ENCODE measurements at regions not wholly inside any gene's neighbourhood (a gene's known extent, or its start where the extent isn't known, plus 50 kb on each side); places are given as distances from the start of the nearest gene placed in this dataset.

GRCh38 chr1:4046836-4047461 is 146.9 kb upstream of the C1orf174 start:
- DNase-seq = no peak

GRCh38 chr1:4047666-4048065 is 147.6 kb upstream of the C1orf174 start:
- DNase-seq = no peak

DNA sequence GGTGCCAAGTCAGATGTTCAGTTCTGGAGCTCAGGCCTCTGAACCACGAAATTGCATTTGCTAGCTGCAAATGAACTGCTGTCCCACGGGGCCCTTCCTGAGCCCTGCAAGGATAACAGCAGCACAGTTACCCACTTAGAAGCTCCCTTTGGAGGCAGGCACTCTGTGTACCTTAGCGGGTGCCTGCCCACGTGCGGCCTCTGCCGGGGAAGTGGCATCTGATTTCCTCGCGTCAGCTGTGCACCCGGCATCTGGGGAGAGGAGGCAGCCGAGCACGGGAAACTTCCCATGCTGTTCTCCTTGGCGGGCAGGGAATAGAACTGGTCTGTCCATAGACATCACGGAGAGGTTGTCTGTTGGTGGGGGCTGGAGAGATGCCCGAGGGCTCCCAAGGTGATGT is 148.0 kb upstream of the C1orf174 start:
- no peak for DNase-seq

DNA sequence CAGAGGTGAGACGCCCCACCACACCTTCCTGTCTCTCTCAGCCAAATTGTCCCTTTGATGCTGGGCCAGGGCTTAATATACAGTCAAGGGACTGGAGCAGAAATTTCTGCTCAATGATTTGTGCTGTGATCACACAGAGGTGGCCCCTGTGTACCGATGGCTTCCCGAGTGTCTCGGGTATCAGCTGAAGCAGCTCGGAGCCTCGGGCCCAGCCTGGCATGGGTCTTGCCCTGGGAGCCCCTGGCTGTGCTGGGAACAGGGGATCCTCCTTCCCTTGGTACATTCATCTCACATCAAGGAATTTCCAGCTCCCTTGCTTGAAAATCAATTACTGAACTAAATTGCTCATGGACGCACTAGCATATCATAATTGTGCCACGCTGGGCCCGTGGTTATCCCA is 148.8 kb upstream of the C1orf174 start:
- DNase-seq = no peak

- no peak for DNase-seq
Observed at GRCh38 chr1:4050998-4051397, 150.9 kb upstream of the C1orf174 start.

DNA sequence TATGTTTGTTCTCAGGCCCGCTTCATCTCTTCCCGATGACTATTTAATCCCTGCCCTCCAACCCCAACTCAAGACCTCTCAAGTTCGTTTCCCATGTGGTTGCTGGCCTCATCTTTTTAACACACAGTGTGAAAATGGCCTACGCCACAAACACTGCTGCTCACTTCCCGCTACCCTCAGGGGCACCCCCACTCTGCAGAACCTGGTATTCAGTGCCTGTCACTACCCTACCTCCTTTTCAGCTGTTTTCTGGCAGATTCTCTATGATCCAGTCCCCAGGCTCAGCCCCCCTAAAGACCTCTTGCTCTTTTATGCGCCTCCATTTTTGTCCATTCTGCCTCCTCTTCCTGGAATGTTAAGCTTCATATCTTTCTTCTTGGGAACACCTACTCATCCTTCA is 152.6 kb upstream of the C1orf174 start:
- no peak for DNase-seq

- DNase-seq = no peak
Observed at GRCh38 chr1:4053160-4053748, 153.2 kb upstream of the C1orf174 start.

DNA sequence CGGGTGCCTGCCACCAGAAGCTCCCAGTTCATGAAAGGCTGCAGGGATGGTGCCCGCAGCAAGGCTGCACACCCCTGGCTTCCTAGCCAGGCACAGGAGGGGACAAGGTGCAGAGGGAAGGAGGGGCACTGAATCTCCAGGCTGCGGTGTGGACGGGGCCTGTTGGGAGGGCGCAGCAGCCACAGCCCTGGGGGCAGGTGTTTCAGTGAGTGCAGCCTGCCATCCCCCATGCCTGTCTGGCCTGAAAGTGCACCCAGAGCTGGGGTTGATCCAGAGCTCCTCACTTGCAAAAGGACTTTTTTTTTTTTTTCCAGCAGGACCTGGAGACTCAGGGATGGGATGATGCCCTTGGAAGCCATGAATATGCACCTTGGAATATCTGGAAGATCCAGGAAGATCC is 153.7 kb upstream of the C1orf174 start:
- DNase-seq = no peak

DNA sequence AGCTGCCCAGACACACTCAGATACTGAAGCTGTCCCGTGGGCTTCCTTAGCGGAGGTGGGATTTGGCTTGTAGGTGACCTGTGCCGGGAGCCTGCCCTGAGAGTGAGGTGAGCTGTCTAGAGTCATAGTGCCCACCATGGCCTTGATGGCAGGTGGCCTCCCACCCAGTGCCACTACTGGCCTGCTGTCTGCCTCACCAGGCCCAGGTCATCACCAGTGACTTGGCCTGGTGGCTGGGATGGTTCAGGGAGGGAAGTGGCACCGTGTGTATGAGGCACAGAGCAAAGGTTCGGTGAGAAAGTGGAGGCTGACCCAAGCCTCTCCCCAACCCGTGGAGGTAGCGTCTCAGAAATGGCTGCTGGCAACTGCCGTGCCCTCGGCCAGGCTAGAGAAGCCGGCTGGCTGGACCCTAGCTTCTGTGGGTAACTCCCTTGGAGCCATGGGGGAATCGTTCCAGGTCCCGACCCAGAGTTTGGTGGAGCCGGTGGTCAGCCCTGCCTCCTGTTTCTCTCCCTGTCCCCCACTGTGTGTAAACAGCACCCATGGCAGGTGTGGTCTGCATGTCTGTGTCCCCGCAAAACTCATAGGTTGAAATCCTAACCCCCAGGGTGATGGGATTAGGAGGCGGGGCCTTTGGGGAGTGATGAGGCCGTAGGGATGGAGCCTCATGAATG is 155.4 kb upstream of the C1orf174 start:
- no peak for DNase-seq

DNA sequence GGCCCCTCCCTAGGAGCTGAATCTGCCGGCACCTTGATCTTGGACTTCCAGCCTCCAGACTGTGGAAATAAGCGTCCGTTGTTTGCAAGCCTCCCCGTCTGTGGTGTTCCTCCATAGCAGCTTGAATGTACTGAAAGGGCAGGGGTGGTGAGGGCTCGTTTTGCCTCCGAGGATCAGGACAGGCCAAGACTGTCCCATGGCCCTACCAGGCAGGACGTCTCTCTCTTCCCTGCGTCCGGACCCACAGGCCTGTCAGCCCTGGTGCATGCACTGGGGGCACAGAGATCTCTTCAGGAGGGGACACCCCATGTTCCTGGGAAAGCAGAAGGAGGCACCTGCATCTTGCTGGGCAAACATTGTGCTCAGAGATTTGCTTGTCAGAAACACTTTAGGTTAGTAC is 156.3 kb upstream of the C1orf174 start:
- no peak for DNase-seq

DNA sequence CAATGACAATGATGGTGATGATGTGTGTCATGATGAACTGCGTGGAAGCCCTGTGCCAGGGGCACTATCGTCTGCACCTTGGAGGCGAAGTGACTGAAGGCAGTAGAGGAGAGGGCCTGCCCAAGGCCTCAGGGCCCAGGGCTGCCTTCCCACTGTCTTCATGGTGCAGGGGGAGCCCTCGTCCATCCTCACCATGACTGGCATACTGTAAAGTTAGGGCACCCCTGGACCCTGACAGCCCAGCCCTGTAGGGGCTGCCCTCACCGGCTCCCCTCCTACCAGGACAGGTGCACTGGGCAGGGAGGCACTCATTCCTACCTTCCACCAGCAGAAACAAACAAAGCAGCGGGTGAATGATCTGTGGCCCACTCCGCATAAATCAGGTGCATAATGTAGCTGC is 156.9 kb upstream of the C1orf174 start:
- DNase-seq = no peak

DNA sequence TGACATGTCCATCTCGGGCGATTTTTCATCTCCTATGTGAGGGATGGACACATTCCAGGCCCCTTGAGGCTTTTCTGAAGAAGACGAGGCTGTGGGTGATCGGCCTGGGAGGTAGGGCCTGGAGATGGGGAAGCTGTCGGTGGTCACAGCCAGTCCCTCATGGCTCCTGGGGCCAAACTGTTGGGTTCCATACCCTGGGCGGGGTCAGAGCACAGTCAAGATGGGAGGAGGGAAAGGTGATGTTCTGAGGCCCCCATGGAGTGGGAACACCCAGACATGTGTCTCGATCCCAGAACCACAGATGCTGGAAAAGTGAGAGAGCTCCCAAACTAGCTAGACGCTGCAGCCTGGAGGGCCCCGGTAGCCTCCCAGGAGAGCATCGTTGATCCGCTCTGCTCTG is 157.5 kb upstream of the C1orf174 start:
- no peak for DNase-seq

DNA sequence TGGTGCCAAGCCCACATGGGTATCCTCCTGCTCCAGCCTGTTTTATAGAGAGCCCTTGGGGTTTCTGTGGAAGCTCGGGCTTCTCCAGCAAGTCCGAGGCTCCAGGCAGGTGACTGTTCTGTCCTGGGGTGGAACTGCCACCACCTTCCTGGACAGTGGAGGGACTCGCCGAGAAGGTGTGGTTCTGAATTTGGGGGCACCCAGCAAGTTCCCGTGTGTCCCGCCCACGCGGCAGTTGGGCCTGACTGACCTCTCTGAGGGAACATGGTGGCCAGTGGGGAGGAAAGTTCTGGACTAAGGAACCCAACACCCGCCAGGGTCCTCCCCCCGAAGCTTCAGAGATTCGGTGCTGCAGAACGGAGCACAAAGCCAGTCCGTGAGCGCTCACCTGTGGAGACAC is 158.1 kb upstream of the C1orf174 start:
- DNase-seq = no peak

DNA sequence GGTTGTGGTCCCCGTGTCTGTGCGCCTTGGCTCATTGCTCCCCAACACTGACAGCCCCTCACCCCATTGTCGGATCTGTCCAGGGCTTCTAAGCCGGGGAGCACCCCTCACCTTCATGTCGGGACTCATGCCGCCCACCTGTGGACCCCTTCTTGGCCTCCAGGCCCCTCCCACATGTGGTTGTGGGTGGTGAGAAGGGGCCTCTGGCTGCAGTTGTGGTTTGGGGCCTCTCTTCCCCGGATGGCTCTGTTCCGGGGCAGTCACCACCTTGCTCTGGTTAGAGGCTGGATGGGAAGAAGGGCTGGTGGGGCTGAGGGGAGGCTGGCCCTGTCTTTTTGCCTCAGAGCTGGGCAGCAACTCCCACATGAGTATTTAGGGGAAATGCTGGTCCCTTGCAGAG is 158.6 kb upstream of the C1orf174 start:
- no peak for DNase-seq

DNA sequence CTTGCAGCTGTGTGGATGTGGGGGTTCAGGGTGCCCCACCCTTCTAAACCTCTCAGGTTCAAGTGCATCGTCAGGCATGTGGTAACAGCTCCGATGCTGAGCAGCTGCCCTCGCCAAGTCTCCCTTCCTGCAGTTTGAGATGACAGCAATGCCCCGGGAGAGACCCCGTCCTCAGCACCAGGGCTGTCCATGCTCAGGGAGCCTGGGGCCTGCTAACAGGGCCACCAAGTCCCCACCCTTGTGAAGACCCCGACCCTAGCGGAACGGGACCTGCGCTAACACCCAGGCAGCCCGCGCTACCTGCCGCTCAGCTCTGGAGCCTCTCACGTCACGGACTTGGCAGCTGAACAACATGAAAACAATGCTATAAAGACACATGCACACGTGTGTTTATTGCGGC is 159.2 kb upstream of the C1orf174 start:
- DNase-seq = no peak

DNA sequence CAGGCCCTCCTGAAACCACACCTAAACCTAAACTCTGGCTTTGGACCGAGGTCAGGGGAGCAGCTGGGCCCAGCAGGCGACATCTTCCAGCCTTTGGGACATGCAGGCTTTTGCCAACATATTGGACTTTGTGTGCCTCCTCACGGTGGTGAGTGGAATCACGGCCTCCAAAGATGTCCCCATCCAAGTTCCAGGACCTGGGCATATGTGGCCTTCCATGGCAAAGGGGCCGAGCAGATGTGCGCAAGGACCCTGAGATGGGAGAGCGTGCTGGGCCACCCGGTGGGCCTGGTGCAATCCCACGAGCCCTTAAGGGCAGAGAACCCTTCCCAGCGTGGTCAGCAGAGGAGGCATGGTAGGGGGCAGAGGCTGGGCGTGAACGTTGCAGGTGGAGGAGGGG is 160.8 kb upstream of the C1orf174 start:
- DNase-seq = no peak

DNA sequence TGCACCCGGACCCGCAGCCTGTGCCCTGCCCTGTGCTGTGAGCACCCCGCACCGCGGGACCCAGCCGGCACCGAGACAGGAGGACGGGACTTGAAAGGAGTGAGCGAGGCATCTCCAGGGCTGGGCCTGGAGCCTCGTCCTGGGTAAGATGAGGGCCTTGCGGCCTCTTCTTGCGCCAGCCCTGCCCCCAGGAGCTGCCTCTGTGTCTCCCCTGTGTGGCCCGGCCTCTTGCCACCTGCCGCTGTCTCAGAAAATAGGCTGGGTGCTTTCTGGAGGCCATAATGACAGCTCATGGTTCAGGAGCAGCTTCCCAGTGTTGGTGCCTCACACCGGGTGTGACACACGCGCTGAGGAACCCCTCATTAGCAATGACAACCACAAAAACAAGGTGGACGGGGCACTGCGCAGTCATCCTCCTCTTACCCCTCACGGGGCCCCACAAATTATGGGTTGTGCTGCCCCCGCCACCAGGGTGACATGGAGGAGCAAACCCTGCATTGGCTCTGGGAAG is 161.5 kb upstream of the C1orf174 start:
- DNase-seq = no peak

DNA sequence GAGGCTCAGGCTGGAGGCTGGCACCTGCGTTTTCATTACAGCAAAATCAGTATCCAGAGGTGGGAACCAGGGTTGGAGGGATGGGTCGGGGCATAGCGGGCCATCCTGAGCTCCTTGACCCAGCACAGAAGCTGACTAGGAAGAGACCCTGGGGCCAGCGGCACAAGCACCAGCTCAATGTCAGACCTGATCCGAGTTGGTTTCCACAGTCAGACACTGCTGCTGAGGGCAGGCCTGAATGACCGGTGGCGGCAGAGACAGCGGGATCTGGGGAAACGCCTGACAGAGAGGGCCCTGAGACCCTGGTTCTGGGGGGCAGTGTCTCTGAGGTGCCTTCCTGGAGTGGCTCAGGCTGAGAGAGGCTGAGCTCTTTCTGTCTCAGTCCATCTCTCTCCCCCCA is 162.0 kb upstream of the C1orf174 start:
- no peak for DNase-seq

DNA sequence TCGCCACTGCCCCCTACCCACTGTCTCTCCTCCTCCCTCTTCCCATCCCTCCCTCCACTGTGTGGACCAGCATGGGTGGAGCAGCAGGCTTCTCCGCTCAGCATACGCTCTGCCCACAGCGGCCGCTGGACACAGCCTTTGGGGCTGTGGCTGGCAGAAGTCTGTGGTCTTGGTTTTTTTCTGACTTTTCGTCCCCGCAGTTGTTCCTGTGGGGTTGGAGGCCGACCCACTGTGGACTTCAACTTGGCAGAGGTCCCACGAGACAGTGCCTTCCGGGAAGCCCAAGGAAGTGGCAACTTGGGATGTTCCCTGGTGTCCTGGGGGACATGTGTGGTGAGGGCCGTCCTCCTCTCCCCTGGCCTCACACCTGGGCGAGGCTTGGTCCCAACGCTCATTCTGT is 162.5 kb upstream of the C1orf174 start:
- no peak for DNase-seq

- DNase-seq = no peak
Observed at GRCh38 chr1:4062992-4063391, 162.9 kb upstream of the C1orf174 start.

DNA sequence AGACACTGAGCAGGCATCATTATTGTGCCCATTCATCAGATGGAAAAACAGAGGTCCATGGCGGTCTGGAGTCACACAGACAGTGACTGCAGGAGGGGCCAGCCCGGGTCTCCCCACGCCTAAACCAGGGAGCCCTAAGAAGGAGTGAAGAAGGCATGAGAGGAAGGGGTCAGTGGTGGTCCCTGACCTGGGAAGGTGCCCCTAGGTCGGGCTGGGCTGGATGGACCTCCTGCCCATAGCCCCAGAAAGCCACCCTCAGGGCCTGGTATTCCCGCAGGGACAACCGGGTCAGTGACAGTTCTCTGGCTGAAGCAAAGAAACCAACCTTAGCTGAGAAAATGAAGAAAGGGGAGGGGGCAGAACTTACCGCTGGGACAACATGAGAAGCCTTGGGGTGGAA is 163.4 kb upstream of the C1orf174 start:
- DNase-seq = no peak

DNA sequence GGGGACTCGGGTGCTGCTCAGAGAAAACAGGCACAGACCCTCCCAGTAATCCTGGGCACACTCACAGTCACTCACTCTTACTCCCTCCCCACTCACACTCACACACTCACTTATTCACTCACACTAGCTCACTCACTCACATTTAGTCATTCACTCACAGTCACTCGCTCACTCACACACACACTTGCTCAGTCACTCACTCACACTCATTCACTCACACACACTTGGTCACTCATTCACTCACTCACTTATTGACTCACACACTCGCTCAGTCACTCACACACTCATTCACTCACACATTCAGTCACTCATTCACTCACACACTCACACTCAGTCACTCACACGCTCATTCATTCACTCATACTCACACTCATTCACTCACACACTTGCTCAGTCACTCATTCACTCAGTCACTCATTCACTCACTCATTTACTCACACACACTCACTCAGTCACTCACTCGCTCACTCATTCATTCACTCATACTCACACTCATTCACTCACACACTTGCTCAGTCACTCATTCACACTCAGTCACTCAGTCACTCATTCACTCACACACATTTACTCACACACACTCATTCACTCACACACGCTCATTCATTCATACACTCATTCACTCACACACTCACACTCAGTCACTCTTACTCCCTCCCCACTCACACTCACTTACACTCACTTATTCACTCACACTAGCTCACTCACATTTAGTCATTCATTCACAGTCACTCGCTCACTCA is 164.2 kb upstream of the C1orf174 start:
- no peak for DNase-seq

DNA sequence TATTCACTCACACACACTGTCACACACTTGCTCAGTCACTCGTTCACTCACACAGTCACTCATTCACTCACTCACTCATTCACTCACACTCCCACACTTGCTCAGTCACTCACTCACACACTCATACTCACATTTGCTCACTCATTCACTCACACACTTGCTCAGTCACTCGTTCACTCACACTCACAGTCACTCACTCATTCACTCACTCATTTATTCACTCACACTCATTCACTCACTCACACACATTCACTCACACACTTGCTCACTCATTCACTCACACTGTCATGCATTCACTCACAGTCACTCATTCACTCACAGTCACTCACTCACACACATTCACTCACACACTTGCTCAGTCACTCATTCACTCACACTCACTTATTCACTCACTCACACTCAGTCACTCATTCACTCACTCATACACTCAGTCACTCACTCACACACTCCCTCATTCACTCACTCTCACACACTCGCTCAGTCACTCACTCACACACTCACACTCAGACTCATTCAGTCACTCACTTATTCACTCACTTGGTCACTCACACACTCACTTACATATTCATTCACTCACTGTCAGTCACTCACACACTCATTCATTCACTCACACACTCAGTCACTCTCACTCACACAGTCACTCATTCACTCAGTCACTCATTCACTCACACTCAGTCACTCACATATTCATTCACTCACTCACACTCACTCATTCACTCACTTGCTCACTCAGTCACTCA is 167.0 kb upstream of the C1orf174 start:
- DNase-seq = no peak
